ENCODE measurements at regions not wholly inside any gene's neighbourhood (a gene's known extent, or its start where the extent isn't known, plus 50 kb on each side); places are given as distances from the start of the nearest gene placed in this dataset.

GRCh38 chr1:70536708-70537366 lies 125.8 kb downstream of the CTH start:
- H3K9me3 ChIP-seq (ENCODE audit: control insufficient read depth, insufficient read depth, low read length): no peaks in the 10 kb centered on the region
- no peaks in the 10 kb centered on the region for H3K4me1 ChIP-seq (ENCODE audit: insufficient read depth, low read length)
- H3K9ac ChIP-seq (ENCODE audit: low read depth, low read length): no peak overlapping the region
- H3K36me3 ChIP-seq (ENCODE audit: insufficient read depth, low read length): no peaks in the 10 kb centered on the region

GRCh38 chr1:70537788-70538187 lies 126.7 kb downstream of the CTH start:
- no peaks in the 10 kb centered on the region for H3K36me3 ChIP-seq (ENCODE audit: insufficient read depth, low read length)

GRCh38 chr1:70542030-70542429 lies 131.0 kb downstream of the CTH start:
- H3K9me3 ChIP-seq (ENCODE audit: control insufficient read depth, insufficient read depth, low read length): no peaks in the 10 kb centered on the region
- peaks cover 8% of the 10 kb centered on the region; the same call in 1 of the 2 replicates for H3K4me1 ChIP-seq (ENCODE audit: insufficient read depth, low read length)
- no peak overlapping the region for H3K9ac ChIP-seq (ENCODE audit: low read depth, low read length)
- H3K36me3 ChIP-seq (ENCODE audit: insufficient read depth, low read length): no peaks in the 10 kb centered on the region

More at GRCh38 chr1:70537788-70538187, 126.7 kb downstream of the CTH start:
- H3K9ac ChIP-seq (ENCODE audit: low read depth, low read length): no peak overlapping the region
- H3K4me1 ChIP-seq (ENCODE audit: insufficient read depth, low read length): no peaks in the 10 kb centered on the region
- H3K9me3 ChIP-seq (ENCODE audit: control insufficient read depth, insufficient read depth, low read length): no peaks in the 10 kb centered on the region

- Histone ChIP-seq H3K9me3 (ENCODE audit: control insufficient read depth, insufficient read depth, low read length) (no peaks in the 10 kb centered on the region), H3K9ac (ENCODE audit: low read depth, low read length) (no peak overlapping the region), H3K36me3 (ENCODE audit: insufficient read depth, low read length) (no peaks in the 10 kb centered on the region), H3K4me1 (ENCODE audit: insufficient read depth, low read length) (peaks cover 8% of the 10 kb centered on the region; the same call in 1 of the 2 replicates)
Observed at GRCh38 chr1:70542856-70543255, 131.8 kb downstream of the CTH start.

- Histone ChIP-seq H3K4me1 (ENCODE audit: insufficient read depth, low read length) (peaks cover 8% of the 10 kb centered on the region; the same call in 1 of the 2 replicates), H3K36me3 (ENCODE audit: insufficient read depth, low read length) (no peaks in the 10 kb centered on the region), H3K9ac (ENCODE audit: low read depth, low read length) (no peak overlapping the region), H3K9me3 (ENCODE audit: control insufficient read depth, insufficient read depth, low read length) (no peaks in the 10 kb centered on the region)
Observed at GRCh38 chr1:70546726-70547125, 135.7 kb downstream of the CTH start.

GRCh38 chr1:70552662-70553566 lies 141.8 kb downstream of the CTH start:
- Histone ChIP-seq H3K9ac (ENCODE audit: low read depth, low read length) (no peak overlapping the region), H3K4me1 (ENCODE audit: insufficient read depth, low read length) (peaks cover 13% of the 10 kb centered on the region), H3K36me3 (ENCODE audit: insufficient read depth, low read length) (no peaks in the 10 kb centered on the region), H3K9me3 (ENCODE audit: control insufficient read depth, insufficient read depth, low read length) (no peaks in the 10 kb centered on the region)

GRCh38 chr1:70553567-70553956 lies 142.5 kb downstream of the CTH start:
- H3K36me3 ChIP-seq (ENCODE audit: insufficient read depth, low read length): no peaks in the 10 kb centered on the region

GRCh38 chr1:70554341-70554740 lies 143.3 kb downstream of the CTH start:
- Histone ChIP-seq H3K36me3 (ENCODE audit: insufficient read depth, low read length) (no peaks in the 10 kb centered on the region), H3K9ac (ENCODE audit: low read depth, low read length) (no peak overlapping the region), H3K4me1 (ENCODE audit: insufficient read depth, low read length) (peaks cover 13% of the 10 kb centered on the region), H3K9me3 (ENCODE audit: control insufficient read depth, insufficient read depth, low read length) (no peaks in the 10 kb centered on the region)

More at GRCh38 chr1:70553567-70553956, 142.5 kb downstream of the CTH start:
- no peak overlapping the region for H3K9ac ChIP-seq (ENCODE audit: low read depth, low read length)
- H3K4me1 ChIP-seq (ENCODE audit: insufficient read depth, low read length): peaks cover 13% of the 10 kb centered on the region
- H3K9me3 ChIP-seq (ENCODE audit: control insufficient read depth, insufficient read depth, low read length): no peaks in the 10 kb centered on the region

GRCh38 chr1:70556541-70556940 lies 145.5 kb downstream of the CTH start:
- Histone ChIP-seq H3K9ac (ENCODE audit: low read depth, low read length) (no peak overlapping the region), H3K36me3 (ENCODE audit: insufficient read depth, low read length) (no peaks in the 10 kb centered on the region), H3K4me1 (ENCODE audit: insufficient read depth, low read length) (peaks cover 13% of the 10 kb centered on the region), H3K9me3 (ENCODE audit: control insufficient read depth, insufficient read depth, low read length) (no peaks in the 10 kb centered on the region)

- no peaks in the 10 kb centered on the region for H3K36me3 ChIP-seq (ENCODE audit: insufficient read depth, low read length)
- no peaks in the 10 kb centered on the region for H3K9me3 ChIP-seq (ENCODE audit: control insufficient read depth, insufficient read depth, low read length)
- H3K4me1 ChIP-seq (ENCODE audit: insufficient read depth, low read length): no peaks in the 10 kb centered on the region
- no peak overlapping the region for H3K9ac ChIP-seq (ENCODE audit: low read depth, low read length)
Observed at GRCh38 chr1:70567167-70567566, 156.1 kb downstream of the CTH start.

- Histone ChIP-seq H3K9me3 (ENCODE audit: control insufficient read depth, insufficient read depth, low read length) (no peaks in the 10 kb centered on the region), H3K36me3 (ENCODE audit: insufficient read depth, low read length) (no peaks in the 10 kb centered on the region), H3K4me1 (ENCODE audit: insufficient read depth, low read length) (no peaks in the 10 kb centered on the region), H3K9ac (ENCODE audit: low read depth, low read length) (no peak overlapping the region)
Observed at GRCh38 chr1:70571191-70571590, 160.1 kb downstream of the CTH start.

GRCh38 chr1:70573317-70573843 lies 162.3 kb downstream of the CTH start:
- no peaks in the 10 kb centered on the region for H3K9me3 ChIP-seq (ENCODE audit: control insufficient read depth, insufficient read depth, low read length)
- H3K9ac ChIP-seq (ENCODE audit: low read depth, low read length): no peak overlapping the region
- H3K4me1 ChIP-seq (ENCODE audit: insufficient read depth, low read length): no peaks in the 10 kb centered on the region
- no peaks in the 10 kb centered on the region for H3K36me3 ChIP-seq (ENCODE audit: insufficient read depth, low read length)

GRCh38 chr1:70581661-70582060 lies 170.6 kb downstream of the CTH start:
- Histone ChIP-seq H3K36me3 (ENCODE audit: insufficient read depth, low read length) (no peaks in the 10 kb centered on the region), H3K4me1 (ENCODE audit: insufficient read depth, low read length) (peaks cover 12% of the 10 kb centered on the region; the same call in 1 of the 2 replicates), H3K9me3 (ENCODE audit: control insufficient read depth, insufficient read depth, low read length) (no peaks in the 10 kb centered on the region), H3K9ac (ENCODE audit: low read depth, low read length) (no peak overlapping the region)

- Histone ChIP-seq H3K9me3 (ENCODE audit: control insufficient read depth, insufficient read depth, low read length) (no peaks in the 10 kb centered on the region), H3K36me3 (ENCODE audit: insufficient read depth, low read length) (no peaks in the 10 kb centered on the region), H3K4me1 (ENCODE audit: insufficient read depth, low read length) (peaks cover 14% of the 10 kb centered on the region; the same call in 1 of the 2 replicates), H3K9ac (ENCODE audit: low read depth, low read length) (no peak overlapping the region)
Observed at GRCh38 chr1:70583522-70583921, 172.5 kb downstream of the CTH start.

All from ES-I3 (cell line).